HG03571 (cell line): ENCODE measurements at regions not wholly inside any gene's neighbourhood (a gene's known extent, or its start where the extent isn't known, plus 50 kb on each side); places are given as distances from the start of the nearest gene placed in this dataset.
"Not testable (repeated sequence)": the region's sequence is repeated elsewhere in the genome, so short reads cannot be mapped to it uniquely, and the experiment has no call there.

ENCODE experiments used
- ATAC-seq: cut with Tn5 transposase; IDR thresholded peaks from one replicate; pipeline ENCODE4 v1.9.1; 2021; ENCODE audit not compliant: unreplicated experiment

DNA sequence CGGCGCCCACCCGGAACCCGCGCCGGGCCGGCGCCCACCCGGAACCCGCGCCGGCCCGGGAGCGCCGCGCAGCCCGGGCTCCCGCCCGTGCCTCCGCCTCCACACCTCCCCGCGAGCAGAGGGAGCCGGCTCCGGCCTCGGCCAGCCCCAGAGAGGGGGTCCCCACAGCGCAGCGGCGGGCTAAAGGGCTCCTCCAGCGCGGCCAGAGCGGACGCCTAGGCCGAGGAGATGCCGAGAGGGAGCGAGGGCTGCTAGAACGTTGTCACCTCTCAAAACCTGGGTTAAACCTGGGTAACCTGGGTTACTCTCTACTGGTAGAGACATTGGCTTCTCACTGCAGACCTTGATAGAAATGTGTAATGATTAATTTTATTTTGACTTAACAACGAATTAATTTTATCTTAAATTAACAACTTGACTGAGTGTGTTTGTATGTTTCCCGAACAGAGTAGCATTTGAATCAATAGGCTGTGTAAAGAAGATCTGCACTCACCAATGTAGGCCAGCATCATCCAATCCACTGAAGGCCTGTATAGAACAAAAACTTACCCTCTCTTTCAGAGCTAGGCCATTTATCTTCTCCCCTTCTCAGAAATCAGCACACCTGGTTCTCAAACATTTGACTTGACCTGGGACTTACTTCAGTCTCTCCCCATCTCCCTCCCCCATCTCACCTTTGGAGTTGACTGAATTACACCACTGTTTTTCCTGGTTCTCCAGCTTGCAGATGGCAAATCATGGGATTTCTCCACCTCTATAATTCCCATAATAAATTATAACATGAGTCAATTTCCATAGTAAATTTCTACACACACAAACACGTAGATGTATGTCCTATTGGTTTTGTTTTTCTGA is 242.7 kb downstream of the ASXL3 start:
- no peak for ATAC-seq

DNA sequence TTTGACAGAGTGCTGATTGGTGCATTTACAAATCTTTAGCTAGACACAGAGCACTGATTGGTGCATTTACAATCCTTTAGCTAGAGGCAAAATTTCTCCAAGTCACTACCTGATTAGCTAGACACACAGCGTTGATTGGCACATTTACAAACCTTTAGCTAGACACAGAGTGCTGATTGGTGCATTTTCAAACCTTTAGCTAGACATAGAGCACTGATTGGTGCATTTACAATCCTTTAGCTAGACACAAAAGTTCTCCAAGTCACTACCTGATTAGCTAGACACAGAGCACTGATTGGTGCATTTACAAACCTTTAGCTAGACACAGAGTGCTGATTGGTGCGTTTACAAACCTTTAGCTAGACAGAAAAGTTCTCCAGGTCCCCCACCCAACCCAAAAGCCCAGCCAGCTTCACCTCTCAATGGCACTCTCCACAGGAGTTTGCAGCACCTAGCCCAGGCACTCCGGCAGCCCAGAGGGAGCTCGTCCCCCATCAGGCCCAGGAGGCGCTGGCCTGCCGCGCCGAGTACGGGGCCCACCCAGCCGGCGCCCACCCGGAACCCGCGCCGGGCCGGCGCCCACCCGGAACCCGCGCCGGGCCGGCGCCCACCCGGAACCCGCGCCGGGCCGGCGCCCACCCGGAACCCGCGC is 241.8 kb downstream of the ASXL3 start:
- not testable (repeated sequence) for ATAC-seq

DNA sequence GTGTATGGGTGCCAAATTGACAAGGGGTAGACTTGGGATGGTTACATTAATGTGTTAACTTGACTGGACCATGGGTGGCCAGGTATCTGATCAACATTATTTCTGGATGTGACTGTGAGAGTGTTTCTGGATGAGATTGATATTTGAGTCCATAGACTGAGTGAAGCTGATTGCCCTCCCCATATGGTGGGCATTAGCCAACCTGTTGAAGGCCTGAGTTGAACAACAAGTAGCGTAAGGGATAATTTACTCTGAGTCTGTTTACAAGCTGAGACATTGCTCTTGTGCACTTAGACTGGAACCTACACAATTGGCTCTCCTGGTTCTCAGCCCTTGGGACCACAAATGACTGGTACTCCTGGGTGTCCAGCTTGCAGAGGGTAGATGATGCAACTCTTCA is 240.1 kb downstream of the ASXL3 start:
- ATAC-seq, result no peak

DNA sequence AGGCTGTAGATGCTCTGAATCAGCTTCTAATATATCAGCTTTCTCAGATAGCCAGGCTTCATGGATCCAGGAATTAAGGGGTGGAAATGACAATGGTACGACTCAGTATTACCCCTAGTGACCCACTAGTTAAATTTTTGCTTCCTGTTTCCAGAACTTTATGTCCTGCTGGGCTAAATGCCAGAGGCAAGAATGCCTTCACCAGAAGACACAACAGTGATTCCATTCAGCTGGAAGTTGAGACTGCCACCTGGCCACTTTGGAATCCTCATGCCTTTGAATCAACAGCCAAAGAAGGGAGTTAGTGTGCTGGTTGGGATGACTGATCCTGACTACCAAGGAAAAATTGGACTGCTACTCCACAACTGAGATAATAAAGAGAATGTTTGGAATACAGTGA is 239.1 kb downstream of the ASXL3 start:
- ATAC-seq, result no peak

DNA sequence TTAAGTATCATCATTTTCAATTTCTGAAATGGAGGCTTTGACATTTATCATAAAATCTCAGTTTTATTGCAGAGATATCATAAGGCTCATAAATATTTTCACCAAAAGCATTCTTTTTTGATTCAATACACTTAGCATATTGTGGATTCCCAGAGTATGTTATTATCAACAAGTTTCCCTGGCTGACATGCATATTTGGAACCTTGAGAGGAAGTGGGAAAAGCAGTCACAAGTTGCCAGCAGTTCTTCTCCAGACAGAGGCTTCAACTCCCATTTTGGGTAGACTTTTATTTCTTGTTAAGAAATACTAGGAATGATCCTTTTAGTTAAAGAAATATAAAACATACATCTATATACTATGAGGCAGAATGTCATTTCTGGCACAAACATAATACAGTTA is 236.5 kb downstream of the ASXL3 start:
- ATAC-seq, result no peak

DNA sequence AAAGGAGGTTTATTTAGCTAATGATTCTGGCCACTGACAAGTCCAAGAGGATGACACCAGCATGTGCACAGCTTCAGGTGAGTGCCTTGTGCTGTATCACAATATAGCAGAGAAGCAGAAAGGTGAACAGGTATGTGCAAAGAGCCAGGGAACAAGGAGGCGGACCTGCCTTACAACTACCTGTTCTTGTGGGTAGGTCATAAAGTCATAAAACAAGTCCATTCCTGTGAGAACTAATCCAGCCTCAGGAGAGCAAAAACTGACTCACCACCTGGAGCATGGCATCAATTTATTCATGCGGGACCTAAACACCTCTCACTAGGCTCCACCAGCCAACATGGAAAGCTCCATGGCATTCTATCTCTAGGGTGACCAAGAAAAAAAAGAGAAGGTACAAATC is 234.2 kb downstream of the ASXL3 start:
- ATAC-seq, result no peak

DNA sequence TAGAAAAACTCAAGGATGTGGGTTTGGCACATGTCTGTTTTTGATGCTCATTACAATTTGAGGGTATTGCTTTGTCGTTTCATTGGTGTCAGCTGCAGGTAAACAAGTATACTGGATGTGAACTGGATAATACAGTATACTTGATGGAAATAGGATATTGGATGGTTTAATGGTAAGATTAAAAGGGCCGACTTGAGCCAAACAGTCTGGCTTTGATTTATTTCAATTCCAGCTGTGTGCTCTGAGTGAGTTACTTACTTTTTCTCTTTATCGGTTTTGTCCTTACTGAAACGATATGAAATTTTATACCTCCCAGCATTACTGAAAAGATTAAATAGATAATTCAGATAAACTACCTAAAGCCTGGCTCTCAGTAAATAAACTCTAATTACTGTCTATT is 227.6 kb downstream of the ASXL3 start:
- ATAC-seq, result no peak

DNA sequence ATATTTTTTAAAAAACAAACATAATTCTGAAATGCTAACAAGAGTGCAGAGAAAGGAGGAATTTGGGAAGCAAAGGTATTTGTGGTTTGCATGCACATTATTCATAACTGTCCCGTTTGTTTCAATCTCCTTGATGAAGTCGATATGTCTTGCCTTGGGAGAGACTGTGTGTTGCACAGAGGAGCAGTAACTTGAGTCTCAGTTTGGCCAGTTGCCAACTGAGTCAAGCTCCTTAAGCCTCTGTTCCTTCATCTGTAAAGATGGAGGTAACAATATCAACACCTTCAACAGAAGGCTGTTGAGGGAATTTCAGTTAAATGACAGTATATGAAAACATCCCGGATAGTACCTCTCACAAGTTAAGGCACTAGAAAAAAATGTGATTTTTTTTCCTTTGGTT is 226.2 kb downstream of the ASXL3 start:
- no peak for ATAC-seq

DNA sequence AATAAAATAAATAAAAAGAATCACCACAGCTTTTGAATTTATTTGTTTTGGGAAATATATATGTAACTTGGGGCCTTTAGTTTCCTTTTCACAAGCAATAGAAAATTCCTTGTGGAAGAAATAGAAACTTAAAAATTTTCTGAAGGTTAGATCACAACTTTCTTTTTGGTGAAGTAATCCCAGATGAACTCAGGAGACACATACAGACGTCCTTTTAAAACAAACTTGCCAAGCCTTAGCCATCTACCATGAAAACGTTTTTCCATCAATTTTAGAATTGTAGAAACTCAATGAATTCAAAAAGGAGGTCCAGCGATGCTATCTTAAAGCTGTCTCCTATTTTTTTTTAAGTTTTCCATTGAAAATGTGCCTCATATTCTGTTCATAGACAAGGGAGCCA is 225.6 kb downstream of the ASXL3 start:
- ATAC-seq, result no peak

DNA sequence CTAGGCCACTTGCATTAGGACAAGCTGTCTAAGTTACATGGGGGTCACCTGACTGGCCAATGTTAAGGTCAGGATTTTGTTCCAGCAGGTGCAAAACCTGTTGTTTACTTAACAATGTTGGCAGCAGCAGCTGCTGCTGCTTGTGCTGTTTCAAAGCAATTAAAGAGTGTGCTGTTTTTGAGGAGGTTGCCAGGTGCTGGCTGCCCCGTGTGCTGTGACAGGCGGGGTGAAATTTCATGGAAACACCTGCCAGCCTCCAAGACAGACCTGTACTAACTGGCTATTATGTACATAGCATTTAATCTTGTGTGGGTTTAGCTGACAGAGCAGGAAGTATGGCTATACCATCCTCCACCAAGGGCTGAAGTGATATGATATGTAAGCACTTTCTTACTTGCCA is 224.9 kb downstream of the ASXL3 start:
- ATAC-seq, result no peak
